K562 (cell line): ENCODE measurements at regions not wholly inside any gene's neighbourhood (a gene's known extent, or its start where the extent isn't known, plus 50 kb on each side); places are given as distances from the start of the nearest gene placed in this dataset.

Experiments
- ATAC-seq: fragments of 200-7000 bp; cut with Tn5 transposase; 3 replicates; pipeline ENCODE4 v1.9.1; 2020; ENCODE audit warnings: moderate library complexity
- BruUV-seq: library from RNA; stranded (reverse); fragments of 400-500 nt; replicated peaks from 2 replicates; lab custom pipeline; 2021; lab: Mats Ljungman, UMichigan
- CTCF ChIA-PET: fragments of 300-600 bp; formaldehyde crosslinking; extraction: SDS; loops from one replicate; lab custom pipeline; 2021; ENCODE audit warnings: low intra/inter-chr PET ratio; lab: Yijun Ruan, JAX
- POLR2A ChIA-PET: fragments of 300-600, 350-650 bp; sonication (Branson Sonifier 250); formaldehyde crosslinking; extraction: SDS; loops from one replicate; lab custom pipeline; 2021; ENCODE audit warnings: antibody characterized with exemption, inconsistent platforms; lab: Yijun Ruan, JAX
- DNase-seq, 4 experiments: peaks; one replicate each; pipeline versions ENCODE4 v3.0.0 to v3.0.0-alpha.2; 2011 to 2018; ENCODE audit warnings: low spot score in 3 of 4, mixed read lengths in 3 of 4; ENCODE audit errors: extremely low read depth in 1 of 4
- FAIRE-seq: peaks from 2 replicates; lab custom pipeline; 2011; peaks lifted over from hg19 to GRCh38; lab: Jason Lieb, UNC
- H2AFZ ChIP-seq: 2 replicates; pipeline ENCODE4 v1.6.0; 2011; ENCODE audit warnings: low read depth, low read length, control low read depth, inconsistent platforms
- H3K27ac ChIP-seq: fragments of 200-600 bp; 3 replicates; pipeline ENCODE4 v1.8.0; 2011; ENCODE audit warnings: low read depth, mild to moderate bottlenecking, control low read depth, inconsistent platforms, low read length, moderate library complexity, mixed read lengths; ENCODE audit errors: extremely low read depth
- H3K27me3 ChIP-seq, 2 experiments: fragments of 300-600 bp in 1 of 2; 2 replicates in 1 of 2; 3 replicates in 1 of 2; pipeline versions ENCODE4 v1.6.0 to v1.8.0; 2011; ENCODE audit warnings: inconsistent platforms in 2 of 2, low read length in 2 of 2, mild to moderate bottlenecking in 1 of 2, mixed read lengths in 1 of 2, moderate library complexity in 1 of 2; ENCODE audit not compliant: control insufficient read depth in 2 of 2, insufficient read depth in 2 of 2
- H3K36me3 ChIP-seq: fragments of 300-600 bp; 3 replicates; pipeline ENCODE4 v1.8.0; 2011; ENCODE audit warnings: mild to moderate bottlenecking, low read length, inconsistent platforms; ENCODE audit not compliant: control insufficient read depth, insufficient read depth
- H3K4me1 ChIP-seq, 2 experiments: fragments of 200-600 bp in 1 of 2; replicated peaks in 1 of 2; 2 replicates in 1 of 2; 3 replicates in 1 of 2; pipeline versions ENCODE4 v1.5.1 to v1.8.0; 2011; ENCODE audit warnings: inconsistent platforms in 2 of 2, low read length in 2 of 2, mild to moderate bottlenecking in 1 of 2, mixed read lengths in 1 of 2, moderate library complexity in 1 of 2; ENCODE audit not compliant: control insufficient read depth in 2 of 2, insufficient read depth in 2 of 2
- H3K4me2 ChIP-seq: 2 replicates; pipeline ENCODE4 v1.6.1; 2011; ENCODE audit warnings: low read length, control low read depth, inconsistent platforms, mixed read lengths; ENCODE audit not compliant: insufficient read depth
- H3K4me3 ChIP-seq: fragments of 200-600 bp; sonication (generic), shearing (Covaris generic); 2 replicates; pipeline ENCODE4 v1.5.1; 2016; ENCODE audit warnings: control low read depth, inconsistent platforms
- H3K79me2 ChIP-seq: fragments of 200-600 bp; 3 replicates; pipeline ENCODE4 v1.8.0; 2011; ENCODE audit warnings: low read length, inconsistent platforms; ENCODE audit not compliant: control insufficient read depth, insufficient read depth
- H3K9ac ChIP-seq, 2 experiments: 2 replicates each; pipeline versions ENCODE4 v1.6.0 to v1.6.1; 2011; ENCODE audit warnings: low read depth in 2 of 2, low read length in 2 of 2, control low read depth in 1 of 2, inconsistent platforms in 1 of 2, mild to moderate bottlenecking in 1 of 2, mixed read lengths in 1 of 2; ENCODE audit not compliant: insufficient read depth in 1 of 2
- H3K9me1 ChIP-seq: one replicate; pipeline ENCODE4 v1.6.0; 2011; ENCODE audit warnings: inconsistent platforms, mild to moderate bottlenecking, low read length, moderate library complexity; ENCODE audit not compliant: control insufficient read depth, insufficient read depth
- H3K9me3 ChIP-seq: replicated peaks from 2 replicates; pipeline ENCODE4 v1.5.1; 2011; ENCODE audit warnings: low read depth, low read length, inconsistent platforms; ENCODE audit not compliant: control insufficient read depth, insufficient read depth
- H4K20me1 ChIP-seq: replicated peaks from 2 replicates; pipeline ENCODE4 v1.6.1; 2011; ENCODE audit warnings: low read length, inconsistent platforms, mixed read lengths; ENCODE audit not compliant: control insufficient read depth, insufficient read depth
- GABPB1 ChIP-seq: sonication (generic); formaldehyde crosslinking; IDR thresholded peaks from 2 replicates; pipeline ENCODE4 v1.8.0; 2022; ENCODE audit warnings: mild to moderate bottlenecking, missing genetic modification reagents
- HMGXB4 ChIP-seq: sonication (generic); formaldehyde crosslinking; IDR thresholded peaks from 2 replicates; pipeline ENCODE4 v1.8.1; 2023; ENCODE audit warnings: mild to moderate bottlenecking, missing genetic modification reagents
- NCOR1 ChIP-seq: fragments of 450-650 bp; IDR thresholded peaks from 2 replicates; pipeline ENCODE4 v1.6.1; 2016; ENCODE audit warnings: mild to moderate bottlenecking, moderate library complexity
- NR2C1 ChIP-seq, 2 experiments: fragments of 450-650 bp; IDR thresholded peaks; 2 replicates each; pipeline ENCODE4 v1.6.1; 2017; ENCODE audit warnings: mild to moderate bottlenecking in 2 of 2, antibody characterized with exemption in 1 of 2, inconsistent platforms in 1 of 2, missing compliant biosample characterization in 1 of 2, missing genetic modification characterization in 1 of 2
- PHB ChIP-seq: fragments of 250-450 bp; sonication (Bioruptor Pico); IDR thresholded peaks from 2 replicates; pipeline ENCODE4 v1.5.0; 2021
- PKNOX1 ChIP-seq: fragments of 450-650 bp; IDR thresholded peaks from 2 replicates; pipeline ENCODE4 v1.6.1; 2016
- XRCC3 ChIP-seq: fragments of 450-650 bp; IDR thresholded peaks from 2 replicates; pipeline ENCODE4 v1.6.1; 2017; ENCODE audit warnings: mild to moderate bottlenecking, moderate library complexity
- ZNF384 ChIP-seq: IDR thresholded peaks from 2 replicates; pipeline ENCODE4 v1.6.1; 2012; ENCODE audit warnings: low read depth, low read length, improper control_type of control experiment
- WGBS: fragments of 100-300 bp; shearing (Covaris generic); methylation state at CpG from one replicate; pipeline ENCODE4 v1.1.6; 2016; ENCODE audit warnings: low coverage, mixed read lengths; ENCODE audit not compliant: insufficient coverage; ENCODE audit errors: missing lambda C conversion rate; 5-methylcytosine and 5-hydroxymethylcytosine counted together
- in situ Hi-C: fragments of 300-500 bp; cut with MboI; formaldehyde crosslinking; loops from 4 replicates; pipeline ENCODE4 v1.15.0; 2018; ENCODE audit warnings: inconsistent platforms, mixed read lengths
- intact Hi-C: fragments of 100-400 bp; cut with micrococcal nuclease; formaldehyde crosslinking; loops from 2 replicates; pipeline ENCODE4 v1.14.2; 2022
- TF ChIP-seq, protein P1 (sequence below): fragments of 450-650 bp; IDR thresholded peaks from one replicate; pipeline ENCODE4 v1.6.1; 2018; ENCODE audit warnings: mild to moderate bottlenecking, moderate library complexity; ENCODE audit not compliant: partially characterized antibody

DNA sequence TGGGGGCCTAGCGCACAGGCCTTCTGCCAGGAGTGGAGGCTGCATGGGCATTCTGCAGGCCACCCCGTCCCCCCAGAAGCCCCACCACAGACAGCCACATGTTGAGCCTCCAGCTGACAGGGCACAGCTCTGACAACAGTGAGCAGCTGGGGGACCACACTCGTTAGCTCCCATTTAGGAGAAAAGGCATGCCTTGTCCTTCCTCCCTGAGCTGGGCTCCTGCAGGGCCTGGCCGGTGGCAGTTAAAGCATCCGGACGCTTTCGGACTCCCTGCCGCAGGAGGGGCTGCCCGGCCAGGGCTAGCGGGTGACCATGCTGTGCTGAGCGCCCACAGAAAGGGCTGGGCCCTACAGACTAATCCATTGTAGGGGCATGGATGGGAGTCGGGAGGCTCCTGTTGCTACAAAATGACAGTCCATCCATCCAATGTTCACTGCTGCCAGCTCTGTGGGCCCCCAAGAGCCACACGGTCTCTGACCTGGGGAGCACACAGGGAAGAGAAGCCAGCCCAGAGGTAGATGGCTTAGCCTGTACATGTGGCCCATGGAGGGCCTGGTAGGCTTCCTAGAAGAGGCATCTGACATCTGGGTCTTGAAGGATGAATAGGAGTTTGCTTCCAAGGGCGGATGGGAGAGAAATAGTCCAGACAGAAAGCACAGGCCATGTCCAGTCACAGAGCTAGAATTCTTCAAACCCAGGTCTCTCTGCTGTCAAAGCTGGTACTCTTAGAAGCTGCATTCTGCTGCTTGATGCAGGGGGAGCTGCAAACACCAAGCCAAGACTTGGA lies 116.5 kb upstream of the VSTM2B start:
- no peak for TF ChIP-seq XRCC3
- no peak for TF ChIP-seq ZNF384
- no peak for TF ChIP-seq NR2C1 (IDR thresholded peaks at IDR 0.05)
- no peak for TF ChIP-seq NR2C1 (tag; IDR thresholded peaks at IDR 0.05)
- TF ChIP-seq PKNOX1: no peak
- no peak for TF ChIP-seq HMGXB4 (CRISPR knock-in tag)
- TF ChIP-seq NCOR1: no peak
- no peak for TF ChIP-seq PHB (CRISPR knock-in tag)
- TF ChIP-seq GABPB1: no peak
- TF ChIP-seq, protein P1, sequence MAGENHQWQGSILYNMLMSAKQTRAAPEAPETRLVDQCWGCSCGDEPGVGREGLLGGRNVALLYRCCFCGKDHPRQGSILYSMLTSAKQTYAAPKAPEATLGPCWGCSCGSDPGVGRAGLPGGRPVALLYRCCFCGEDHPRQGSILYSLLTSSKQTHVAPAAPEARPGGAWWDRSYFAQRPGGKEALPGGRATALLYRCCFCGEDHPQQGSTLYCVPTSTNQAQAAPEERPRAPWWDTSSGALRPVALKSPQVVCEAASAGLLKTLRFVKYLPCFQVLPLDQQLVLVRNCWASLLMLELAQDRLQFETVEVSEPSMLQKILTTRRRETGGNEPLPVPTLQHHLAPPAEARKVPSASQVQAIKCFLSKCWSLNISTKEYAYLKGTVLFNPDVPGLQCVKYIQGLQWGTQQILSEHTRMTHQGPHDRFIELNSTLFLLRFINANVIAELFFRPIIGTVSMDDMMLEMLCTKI: no peak
- TF ChIP-seq, all 486 proteins: peak for 0
- BruUV-seq: no TSS peak
- in situ Hi-C loops: no loop called here
- H3K9me3 ChIP-seq: no peaks in the 10 kb centered on the region
- H2AFZ ChIP-seq: no peak overlapping the region
- no peak overlapping the region for H3K9ac ChIP-seq
- no peaks in the 10 kb centered on the region; a peak in 1 of 5 replicates for H3K4me1 ChIP-seq
- ChIA-PET POLR2A (no interaction called here), CTCF (no interaction called here)
- peaks cover 4% of the 10 kb centered on the region; the same call in 1 of the 2 replicates for H4K20me1 ChIP-seq
- no peaks in the 10 kb centered on the region for H3K36me3 ChIP-seq
- no peak for FAIRE-seq
- DNase-seq: no peak
- H3K79me2 ChIP-seq: no peaks in the 10 kb centered on the region
- no peaks in the 10 kb centered on the region for H3K9me1 ChIP-seq
- intact Hi-C loops: no loop called here
- WGBS: under 1% methylated on average over 14 of the region's 14 CpGs
- H3K4me2 ChIP-seq: no peak overlapping the region
- no peak overlapping the region for H3K27ac ChIP-seq
- no peak for ATAC-seq
- peaks cover 3 to 34% of the 10 kb centered on the region in 2 experiments; a peak in 3 of 5 replicates for H3K27me3 ChIP-seq
- no peak overlapping the region for H3K4me3 ChIP-seq
